ENCODE measurements at regions not wholly inside any gene's neighbourhood (a gene's known extent, or its start where the extent isn't known, plus 50 kb on each side); places are given as distances from the start of the nearest gene placed in this dataset.
"Not testable (repeated sequence)": the region's sequence is repeated elsewhere in the genome, so short reads cannot be mapped to it uniquely, and the experiment has no call there.

DNA sequence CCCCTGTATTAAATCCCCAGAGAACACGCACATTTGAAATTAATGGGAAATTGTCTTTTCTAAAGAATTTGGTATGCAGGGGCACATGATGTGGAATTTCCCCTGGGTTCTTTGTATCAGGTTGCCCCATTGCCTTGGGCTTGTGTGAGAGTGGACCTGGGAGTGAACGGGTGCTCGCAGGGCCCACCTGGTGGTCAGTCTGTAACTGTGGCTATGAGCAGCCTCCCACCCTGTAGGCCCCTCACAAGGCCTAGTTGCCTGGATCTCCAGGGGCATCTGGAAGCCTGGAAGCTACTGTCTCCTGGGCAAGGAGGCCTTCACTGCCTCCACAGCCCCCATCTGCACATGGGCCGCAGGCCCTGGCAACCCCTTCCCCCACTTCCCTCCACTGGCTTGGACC is 96.7 kb downstream of the SLC25A47 start:
- no peak for DNase-seq (ENCODE audit: low read depth)

DNA sequence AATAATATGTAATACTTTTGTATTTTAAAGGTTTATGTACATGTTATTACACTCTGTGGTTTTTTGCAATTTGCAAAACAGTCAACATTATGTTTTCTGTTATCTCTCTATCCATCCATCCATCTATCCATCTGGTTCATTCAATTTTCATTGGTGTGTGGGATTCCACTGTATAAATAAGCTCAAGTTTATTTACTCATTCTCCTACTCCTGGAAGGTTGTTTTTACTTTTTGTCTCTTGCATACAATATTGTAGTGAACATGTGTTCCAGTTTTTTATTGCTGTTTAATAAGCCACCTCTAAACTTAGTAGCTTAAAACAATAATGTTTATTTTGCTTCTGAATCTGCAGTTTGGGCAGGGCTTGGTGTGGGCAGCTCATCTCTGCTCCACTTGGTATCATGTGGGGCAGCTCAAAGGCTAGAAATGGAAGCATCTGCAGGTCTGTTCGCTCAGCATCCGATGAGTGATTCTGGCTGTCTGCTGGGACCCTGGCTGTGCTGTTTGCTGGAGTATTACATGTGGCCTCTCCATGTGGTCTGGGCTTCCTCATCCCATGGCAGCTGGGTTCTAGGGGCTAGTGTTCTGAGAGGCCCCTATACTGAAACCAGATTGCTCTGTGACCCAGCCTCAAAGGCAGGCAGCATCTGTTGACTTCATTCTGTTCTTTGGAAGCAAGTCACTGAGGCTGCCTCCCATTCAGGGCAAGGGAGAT is 98.8 kb downstream of the SLC25A47 start:
- DNase-seq (ENCODE audit: low read depth) = no peak

DNA sequence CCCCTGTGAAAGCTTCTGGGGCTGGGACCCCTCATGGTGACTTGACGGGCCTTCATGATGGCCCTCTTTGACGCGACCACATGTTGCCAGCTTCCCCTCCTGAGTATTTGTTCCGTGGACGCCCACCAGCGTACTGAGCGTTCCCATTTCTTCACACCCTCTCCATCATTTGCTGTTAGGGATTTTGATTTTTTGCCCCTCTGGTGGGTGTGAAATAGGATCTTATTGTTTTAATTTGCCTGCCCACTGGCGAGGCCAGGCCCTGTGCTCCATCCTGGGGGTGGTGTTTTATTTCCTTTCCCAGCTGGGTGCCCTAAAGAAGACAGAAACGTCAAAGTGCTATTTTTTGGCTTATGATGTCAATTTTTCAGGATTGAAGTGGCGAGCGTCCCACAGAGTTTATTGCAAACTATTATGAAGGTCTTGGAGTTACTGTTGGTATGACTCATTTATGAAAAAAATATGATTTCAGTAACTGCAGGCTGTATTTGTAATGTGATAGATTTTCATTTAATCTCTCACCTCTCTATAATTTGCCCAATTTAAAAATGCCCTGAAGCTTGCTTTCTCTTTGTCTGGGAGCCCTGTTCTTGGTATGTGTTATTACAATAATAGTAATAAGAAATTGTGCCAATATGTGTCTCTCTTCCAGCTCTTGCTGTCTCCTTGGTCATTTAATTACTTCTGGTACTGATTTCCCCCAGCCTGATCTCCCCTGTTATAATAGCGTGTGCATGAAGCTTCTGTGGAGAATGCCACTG is 99.6 kb downstream of the SLC25A47 start:
- no peak for DNase-seq (ENCODE audit: low read depth)

DNA sequence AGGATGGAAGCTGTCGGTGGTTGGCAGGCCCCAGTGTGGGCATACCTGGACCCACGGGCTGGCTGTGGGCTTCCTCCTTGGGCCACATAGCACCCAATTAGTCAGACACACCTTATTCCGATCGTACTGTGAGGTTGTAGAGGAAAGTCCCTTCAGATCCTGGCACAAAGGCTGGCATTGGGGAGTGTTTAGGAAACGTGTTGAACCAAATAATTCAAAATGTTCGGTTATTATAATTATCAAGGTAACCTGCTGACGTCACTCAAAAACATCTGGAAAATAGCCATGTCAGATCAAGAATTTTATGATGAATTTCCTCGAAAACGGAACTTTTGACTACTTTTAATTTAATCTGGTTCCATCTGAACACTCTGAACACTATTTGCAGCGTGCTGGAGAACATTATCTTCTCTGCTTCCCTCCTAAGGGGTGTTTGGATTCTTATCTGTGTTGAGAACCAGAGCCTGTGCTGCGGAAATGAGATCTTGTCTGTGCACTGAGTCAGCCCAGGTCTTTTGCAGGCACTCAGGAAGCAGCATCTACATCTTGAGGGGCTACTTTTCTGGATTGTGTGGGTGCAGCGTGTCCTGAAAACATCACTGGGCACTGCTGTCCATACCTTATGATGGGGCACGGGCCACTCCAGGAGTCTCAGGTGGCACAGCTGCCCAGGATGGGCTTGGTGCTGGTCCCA is 100.3 kb downstream of the SLC25A47 start:
- DNase-seq (ENCODE audit: low read depth) = no peak

DNA sequence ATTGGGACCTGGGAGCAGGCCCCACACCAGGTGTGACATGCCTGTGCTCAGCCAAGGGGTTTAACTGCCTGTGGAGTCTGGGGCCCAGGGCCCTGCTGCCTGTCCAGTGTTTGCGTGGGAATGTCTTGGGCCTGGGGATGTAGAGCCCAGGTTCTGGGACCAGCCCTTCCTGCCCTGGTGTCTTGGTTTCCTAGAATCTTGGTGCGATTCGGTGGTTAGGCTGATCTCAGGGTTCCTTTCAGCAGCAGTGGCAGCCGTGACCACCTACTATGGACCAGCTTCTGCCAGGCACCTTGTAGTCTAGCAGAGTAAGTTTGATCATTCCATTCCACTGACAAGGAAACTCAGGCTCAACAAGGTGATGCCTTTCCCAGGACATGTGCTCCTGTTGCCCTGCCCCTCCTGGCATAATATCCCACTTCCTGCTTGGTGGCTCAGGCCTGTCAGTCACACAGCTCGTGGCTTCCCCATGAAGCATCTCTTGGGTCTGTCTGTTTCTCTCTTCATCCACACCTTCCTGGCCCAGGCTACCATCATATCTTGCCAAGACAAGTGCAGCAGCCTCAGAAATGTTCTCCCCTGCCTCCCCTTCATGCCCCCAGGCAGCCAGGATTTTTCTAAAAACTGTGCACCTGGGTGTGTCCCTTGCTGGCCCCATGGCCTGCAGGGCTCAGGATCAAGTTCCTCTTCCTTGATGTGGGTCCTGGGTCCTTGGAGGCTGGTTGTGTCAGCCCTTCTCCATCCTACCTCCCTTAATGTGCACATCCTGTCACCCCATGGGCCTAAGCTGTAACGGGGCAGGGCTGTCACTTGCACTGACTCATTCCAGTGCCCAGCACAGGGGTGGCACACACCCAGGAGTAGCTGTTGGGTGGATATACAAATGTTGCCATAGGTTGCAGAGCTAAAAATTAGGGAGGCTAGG is 101.6 kb downstream of the SLC25A47 start:
- DNase-seq (ENCODE audit: low read depth) = no peak

DNA sequence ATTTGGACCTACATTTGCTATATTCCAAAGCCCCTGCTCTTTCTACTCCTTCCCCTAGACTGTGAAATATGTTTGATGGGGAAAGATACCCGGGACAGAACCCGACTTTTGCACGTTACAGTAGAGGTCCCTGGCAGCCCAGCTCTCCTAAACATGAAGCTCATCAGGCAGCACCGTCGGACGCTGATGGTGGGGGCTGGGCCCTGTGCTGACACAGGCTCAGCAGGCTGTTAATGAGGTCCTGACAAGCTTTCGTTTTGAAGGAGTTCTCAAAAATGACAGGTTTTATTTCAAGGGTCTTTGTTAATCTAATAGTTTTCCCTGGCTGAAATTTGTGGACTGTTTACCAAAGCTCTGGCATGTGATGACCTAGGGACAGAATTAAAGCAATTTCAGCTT is 102.3 kb downstream of the SLC25A47 start:
- no peak for DNase-seq (ENCODE audit: low read depth)

DNA sequence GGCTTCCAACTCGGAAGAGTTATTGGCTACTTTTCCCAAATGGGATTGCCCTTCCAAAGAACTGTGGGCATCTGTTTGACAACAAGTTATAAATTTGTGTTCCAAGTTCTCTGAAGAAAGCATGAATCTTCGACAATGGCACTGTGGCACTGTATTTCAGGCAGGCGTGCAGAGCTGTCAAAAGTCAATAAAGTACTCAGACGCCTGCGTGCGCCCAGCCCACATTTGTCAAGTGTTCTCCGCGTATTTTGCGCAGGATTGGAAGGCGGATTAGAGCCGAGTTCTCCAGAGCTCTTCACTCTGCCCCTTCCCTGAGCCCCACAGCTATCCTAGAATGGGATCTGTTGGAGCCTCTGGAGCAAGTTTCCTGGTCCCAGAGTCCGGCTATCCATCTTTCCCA is 103.2 kb downstream of the SLC25A47 start:
- DNase-seq (ENCODE audit: low read depth) = no peak

DNA sequence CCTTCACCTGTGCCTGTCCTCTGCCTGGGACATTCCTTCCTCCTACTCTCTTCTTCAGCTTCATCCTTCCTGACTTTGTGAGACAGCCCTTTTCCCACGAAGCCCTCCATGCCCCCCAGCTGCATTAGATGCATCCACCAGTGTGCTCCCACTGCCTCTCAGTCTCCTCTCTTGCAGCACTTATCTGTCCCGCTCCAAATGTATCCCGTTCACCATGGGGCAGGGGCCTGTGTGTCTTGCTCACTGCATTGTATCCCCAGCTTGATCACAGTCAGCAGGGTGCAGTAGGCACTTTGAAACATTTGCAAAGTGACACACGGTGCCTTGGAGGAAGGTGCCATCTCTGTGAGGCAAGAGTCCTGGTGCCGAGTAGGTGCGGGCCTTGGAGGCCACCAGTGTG is 104.0 kb downstream of the SLC25A47 start:
- no peak for DNase-seq (ENCODE audit: low read depth)

DNA sequence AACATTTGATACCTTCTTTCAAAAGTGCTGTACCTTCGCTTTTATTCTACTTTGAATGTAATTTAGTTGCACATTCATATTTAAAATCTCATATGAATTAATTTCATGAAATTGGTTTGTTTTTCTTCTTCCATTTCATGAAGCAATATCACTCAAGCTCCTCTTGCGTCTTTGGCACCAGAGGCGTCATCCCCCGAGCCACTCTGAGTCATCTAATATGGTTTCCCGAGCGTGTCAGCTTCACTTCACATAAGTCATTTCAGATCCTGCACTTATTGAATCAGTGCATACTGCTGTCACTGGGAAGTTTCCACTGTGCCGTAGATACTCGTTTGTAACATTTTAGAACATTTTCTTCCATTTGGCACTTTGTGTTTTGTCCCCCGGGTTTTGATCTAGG is 105.6 kb downstream of the SLC25A47 start:
- DNase-seq (ENCODE audit: low read depth) = no peak

DNA sequence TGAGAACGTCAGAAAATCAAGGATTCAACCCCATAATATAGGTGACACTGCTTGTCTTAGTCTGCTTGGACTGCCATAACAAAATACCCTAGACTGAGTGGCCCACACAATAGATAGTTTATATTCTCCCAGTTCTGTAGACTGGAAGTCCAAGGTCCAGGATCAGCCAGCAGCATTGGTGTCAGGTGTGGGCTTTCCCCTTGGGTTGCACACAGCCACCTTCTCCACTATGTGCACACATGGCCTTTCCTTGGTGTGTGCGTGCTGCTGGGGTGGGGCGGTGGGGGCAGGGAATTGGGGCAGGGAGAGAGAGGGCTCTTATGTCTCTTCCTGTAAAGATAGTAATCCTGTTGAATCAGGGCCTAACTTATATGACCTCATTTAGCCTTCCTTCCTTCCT is 106.4 kb downstream of the SLC25A47 start:
- no peak for DNase-seq (ENCODE audit: low read depth)

DNA sequence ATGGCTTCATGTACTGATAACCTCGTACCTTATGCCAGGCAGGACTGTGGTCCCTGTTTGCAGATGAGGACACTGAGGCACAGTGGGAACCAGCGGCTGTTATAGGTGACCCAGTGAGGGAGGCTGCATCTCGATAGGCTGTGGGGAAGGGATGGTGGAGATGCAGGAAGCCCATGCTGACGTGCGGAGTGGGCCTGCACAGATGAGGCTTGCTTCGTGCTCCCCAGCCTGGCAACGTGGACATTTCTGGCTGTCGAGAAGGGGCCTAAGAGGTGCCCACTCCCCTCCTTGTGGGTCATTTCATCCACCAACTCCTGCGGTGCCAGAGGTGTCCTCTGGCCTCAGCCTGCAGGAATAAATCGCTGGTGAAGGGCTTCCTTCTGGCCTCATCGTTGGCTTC is 107.4 kb downstream of the SLC25A47 start:
- DNase-seq (ENCODE audit: low read depth) = no peak

DNA sequence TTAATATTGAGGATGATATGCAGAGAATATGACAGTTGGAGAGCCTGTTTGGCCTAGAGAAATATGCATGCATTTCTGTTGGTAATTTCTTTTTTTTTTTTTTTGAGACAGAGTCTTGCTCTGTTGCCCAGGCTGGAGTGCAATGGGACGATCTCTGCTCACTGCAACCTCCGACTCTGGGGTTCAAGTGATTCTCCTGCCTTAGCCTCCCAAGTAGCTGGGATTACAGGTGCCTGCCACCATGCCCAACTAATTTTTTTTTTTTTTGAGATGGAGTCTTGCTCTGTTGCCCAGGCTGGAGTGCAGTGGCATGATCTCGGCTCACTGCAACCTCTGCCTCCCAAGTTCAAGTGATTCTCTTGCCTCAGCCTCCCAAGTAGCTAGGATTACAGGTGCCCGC is 108.3 kb downstream of the SLC25A47 start:
- DNase-seq (ENCODE audit: low read depth) = not testable (repeated sequence)

DNA sequence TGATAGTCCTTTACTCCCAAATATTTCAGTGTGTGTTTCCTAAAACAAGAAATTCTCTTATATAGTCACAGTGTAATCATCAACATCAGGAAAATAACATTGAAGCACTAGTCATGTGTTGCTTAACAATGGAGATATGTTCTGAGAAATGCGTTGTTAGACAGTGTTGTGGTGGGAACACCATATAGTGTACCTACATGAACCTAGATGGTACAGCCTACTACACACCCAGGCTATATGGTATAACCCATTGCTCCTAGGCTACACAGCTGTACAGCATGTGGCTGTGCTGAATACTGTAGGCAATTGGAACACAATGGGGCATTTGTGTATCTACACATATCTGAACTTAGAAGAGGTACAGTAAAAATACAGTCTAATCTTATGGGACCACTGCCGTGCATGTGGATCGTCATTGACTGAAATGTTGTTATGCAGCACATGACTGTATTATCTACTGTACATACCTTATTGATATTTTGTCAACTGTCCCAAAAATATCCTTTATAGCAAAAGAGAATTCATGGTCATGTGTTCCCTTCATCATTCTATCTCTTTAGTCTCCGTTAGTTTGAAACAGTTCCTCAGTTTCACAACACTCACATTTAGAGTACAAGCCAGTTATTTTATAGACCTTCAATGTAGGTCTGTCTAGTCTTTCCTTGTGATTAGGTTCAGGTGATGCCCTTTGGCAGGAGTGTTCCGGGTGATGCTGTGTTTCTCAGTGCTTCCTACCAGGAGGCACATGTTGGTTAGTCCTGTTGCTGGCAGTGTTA is 109.7 kb downstream of the SLC25A47 start:
- no peak for DNase-seq (ENCODE audit: low read depth)

DNA sequence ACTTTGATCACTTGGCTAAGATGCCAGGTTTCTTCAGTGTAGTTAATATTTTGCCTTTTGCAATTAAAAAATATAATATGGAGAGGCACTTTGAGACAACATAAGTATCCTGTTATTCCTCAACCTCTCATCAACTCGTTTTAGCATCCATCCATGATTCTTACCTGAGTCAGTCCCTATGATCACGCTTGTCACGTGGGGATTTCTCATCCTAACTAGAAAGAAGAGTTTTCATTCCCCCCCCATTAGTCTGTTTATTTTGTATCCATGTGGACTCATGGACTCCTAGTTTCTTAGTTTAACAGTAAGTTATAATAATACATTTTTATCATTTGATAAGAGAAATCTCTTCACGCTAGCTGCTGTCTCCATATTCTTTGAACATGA is 110.3 kb downstream of the SLC25A47 start:
- DNase-seq (ENCODE audit: low read depth) = no peak

DNA sequence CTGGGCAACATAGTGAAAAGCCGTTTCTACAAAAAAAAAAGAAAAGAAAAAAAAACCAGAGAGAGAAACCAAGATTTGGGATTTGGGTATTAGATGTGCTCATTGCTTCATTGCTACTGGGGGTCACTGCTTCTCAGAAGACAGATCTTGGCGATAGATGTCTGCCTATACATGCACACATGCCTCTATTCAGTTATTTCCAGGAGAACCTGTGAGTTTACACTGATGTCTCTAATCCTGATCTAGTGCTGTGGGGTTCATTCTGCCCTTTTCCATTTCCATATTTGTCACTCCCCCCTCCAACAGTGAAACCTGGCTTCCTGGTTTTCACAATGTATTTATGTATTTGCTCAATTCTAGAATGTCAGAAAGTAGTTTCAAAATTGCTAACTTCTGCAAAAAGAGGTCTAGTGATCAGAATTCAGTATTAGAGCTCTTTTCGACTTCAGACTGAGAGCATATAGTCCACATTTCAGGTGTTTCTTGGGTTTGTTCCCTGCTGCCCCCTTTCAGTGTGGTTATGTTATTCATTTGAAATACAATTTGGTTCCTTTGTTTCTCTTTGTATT is 111.0 kb downstream of the SLC25A47 start:
- no peak for DNase-seq (ENCODE audit: low read depth)

DNA sequence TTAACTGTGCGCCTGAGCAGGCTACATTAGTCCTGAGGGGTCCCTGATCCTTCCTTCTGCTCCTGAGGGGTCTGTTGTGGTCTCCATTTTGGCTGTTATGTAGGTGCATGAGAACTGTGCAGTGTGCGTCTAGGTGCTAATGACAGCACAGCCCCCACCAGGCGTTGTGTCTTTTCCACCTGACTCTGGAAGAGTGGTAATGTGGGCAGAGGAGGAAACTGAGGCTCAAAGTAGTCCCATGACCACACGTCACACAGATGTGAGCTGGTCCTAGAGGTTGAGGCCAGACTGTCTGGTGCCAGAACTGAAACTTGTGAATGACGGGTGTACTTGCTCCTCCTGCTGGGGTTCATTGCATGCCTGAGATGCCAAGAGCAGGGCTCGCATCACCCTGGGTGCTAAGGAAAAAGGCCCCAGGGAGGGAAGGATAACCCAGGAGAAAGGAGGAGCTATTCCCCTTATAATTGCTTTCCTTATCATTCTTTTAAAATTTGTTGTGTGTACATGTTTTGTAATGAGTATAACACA is 111.8 kb downstream of the SLC25A47 start:
- DNase-seq (ENCODE audit: low read depth) = no peak

DNA sequence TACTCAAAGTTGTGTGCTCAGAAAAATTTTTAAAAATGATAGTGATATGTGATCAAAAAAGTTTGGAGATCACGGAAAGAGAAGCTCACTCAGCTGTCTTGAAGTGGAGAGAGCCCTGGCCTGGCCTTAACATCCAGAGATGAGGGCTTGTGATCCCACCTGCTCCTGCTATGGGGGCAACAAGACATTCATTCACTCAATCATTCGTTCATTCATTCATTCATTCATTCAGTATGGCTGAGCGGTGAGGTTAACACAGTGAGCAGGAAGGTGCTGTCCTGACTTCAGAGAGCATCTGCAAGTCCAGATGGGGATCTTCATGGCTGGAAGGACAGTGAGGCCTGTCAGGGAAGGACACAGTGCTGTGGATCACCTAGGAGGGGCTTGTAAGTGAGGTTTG is 112.3 kb downstream of the SLC25A47 start:
- DNase-seq (ENCODE audit: low read depth) = no peak

DNA sequence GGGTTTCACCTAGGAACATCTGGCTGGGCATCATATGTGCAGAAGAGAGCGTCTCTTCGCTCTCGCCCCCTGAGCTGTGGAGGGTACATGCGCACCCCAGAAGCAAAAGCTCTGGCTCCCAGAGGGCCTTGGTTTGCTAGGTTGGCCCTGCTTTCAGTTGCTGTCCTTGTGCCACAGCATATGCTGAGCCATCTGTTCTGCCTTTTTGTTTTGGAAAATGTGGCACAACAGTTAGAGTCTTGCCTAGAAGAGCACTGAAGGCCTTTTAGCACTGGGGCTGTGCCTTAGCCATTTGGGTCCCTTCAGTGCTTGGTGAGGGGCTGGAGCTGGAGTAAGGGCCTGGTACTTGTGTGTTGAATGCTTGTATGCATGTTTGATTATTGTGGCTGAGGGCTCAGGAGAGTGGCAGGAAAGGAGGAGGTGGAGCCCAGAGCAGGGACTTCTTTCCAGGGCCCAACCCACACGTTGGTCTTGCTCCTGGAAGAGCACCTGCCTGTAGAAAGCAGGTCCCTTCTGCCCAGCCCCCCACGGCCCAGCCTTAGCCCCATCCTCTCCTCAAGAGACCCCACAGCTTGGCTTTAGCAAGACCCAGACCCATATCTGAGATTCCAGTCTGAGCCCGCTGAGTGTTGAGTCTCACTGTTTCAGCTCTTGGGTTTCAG is 113.7 kb downstream of the SLC25A47 start:
- no peak for DNase-seq (ENCODE audit: low read depth)

DNA sequence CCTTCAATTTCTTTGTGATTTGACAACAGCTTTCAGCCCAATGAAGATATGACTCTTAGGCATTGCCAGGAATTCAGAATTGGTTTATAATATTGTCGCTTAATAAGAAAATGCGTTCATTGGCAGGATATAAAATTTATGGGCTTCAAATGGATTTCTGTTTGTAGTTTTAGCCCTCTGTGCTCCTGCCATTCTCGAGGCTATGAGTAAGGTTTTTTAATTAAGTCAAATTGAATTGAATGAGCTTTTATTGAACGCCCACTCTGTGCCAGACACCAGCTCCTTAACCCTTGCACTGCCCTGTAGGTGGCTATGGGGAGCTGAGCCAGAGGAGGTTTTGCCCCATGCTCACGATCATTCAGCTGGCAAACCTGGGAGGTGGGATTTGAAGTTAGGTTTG is 115.1 kb downstream of the SLC25A47 start:
- no peak for DNase-seq (ENCODE audit: low read depth)
